Endometrium (tissue), 2 donors: ENCODE measurements at regions not wholly inside any gene's neighbourhood (a gene's known extent, or its start where the extent isn't known, plus 50 kb on each side); places are given as distances from the start of the nearest gene placed in this dataset.
"Not testable (repeated sequence)": the region's sequence is repeated elsewhere in the genome, so short reads cannot be mapped to it uniquely, and the experiment has no call there.

Experiments used
- FAIRE-seq: peaks from 2 replicates; lab custom pipeline; 2012; peaks lifted over from hg19 to GRCh38; lab: Jason Lieb, UNC
- donor health status: control.
- donor health status: control.

- FAIRE-seq = no peak
Measured at GRCh38 chr14:88985654-88986053, 161.2 kb downstream of the TTC8 start.

- no peak for FAIRE-seq
Measured at GRCh38 chr14:88986146-88986841, 161.8 kb downstream of the TTC8 start.

- not testable (repeated sequence) for FAIRE-seq
Measured at GRCh38 chr14:88986908-88987307, 162.5 kb downstream of the TTC8 start.

GRCh38 chr14:88987516-88987915 lies 163.1 kb downstream of the TTC8 start:
- FAIRE-seq = no peak

GRCh38 chr14:88989911-88990310 lies 165.5 kb downstream of the TTC8 start:
- no peak for FAIRE-seq

- no peak for FAIRE-seq
Measured at GRCh38 chr14:88990856-88991255, 166.4 kb downstream of the TTC8 start.

- FAIRE-seq = no peak
Measured at GRCh38 chr14:88992011-88992410, 167.6 kb downstream of the TTC8 start.

- no peak for FAIRE-seq
Measured at GRCh38 chr14:88993946-88994345, 169.5 kb downstream of the TTC8 start.

- FAIRE-seq = no peak
Measured at GRCh38 chr14:88995437-88996198, 171.2 kb downstream of the TTC8 start.

- FAIRE-seq = no peak
Measured at GRCh38 chr14:88998027-88998426, 173.6 kb downstream of the TTC8 start.

GRCh38 chr14:88999137-88999536 lies 174.7 kb downstream of the TTC8 start:
- no peak for FAIRE-seq

- no peak for FAIRE-seq
Measured at GRCh38 chr14:89000007-89000942, 175.8 kb downstream of the TTC8 start.

GRCh38 chr14:89004166-89004565 lies 179.7 kb downstream of the TTC8 start:
- FAIRE-seq = no peak

- no peak for FAIRE-seq
Measured at GRCh38 chr14:89007906-89008305, 183.5 kb downstream of the TTC8 start.

GRCh38 chr14:89011355-89012281 lies 187.2 kb downstream of the TTC8 start:
- FAIRE-seq = no peak

GRCh38 chr14:89012282-89013097 lies 188.0 kb downstream of the TTC8 start:
- FAIRE-seq = no peak

GRCh38 chr14:89013098-89013504 lies 188.7 kb downstream of the TTC8 start:
- no peak for FAIRE-seq

GRCh38 chr14:89013698-89014568 lies 189.5 kb downstream of the TTC8 start:
- FAIRE-seq = no peak

- no peak for FAIRE-seq
Measured at GRCh38 chr14:89014569-89014850, 190.1 kb downstream of the TTC8 start.

GRCh38 chr14:89015016-89015415 lies 190.6 kb downstream of the TTC8 start:
- FAIRE-seq = no peak
